NCI-H345 treated with DMSO at 0.1 percent for 48 hours (cell line): ENCODE measurements at regions not wholly inside any gene's neighbourhood (a gene's known extent, or its start where the extent isn't known, plus 50 kb on each side); places are given as distances from the start of the nearest gene placed in this dataset.
"Not testable (repeated sequence)": the region's sequence is repeated elsewhere in the genome, so short reads cannot be mapped to it uniquely, and the experiment has no call there.

Source experiments
- DNase-seq: peaks from one replicate; lab custom pipeline; 2025; ENCODE audit not compliant: unreplicated experiment; lab: John Stamatoyannopoulos, UW

- not testable (repeated sequence) for DNase-seq
Measured at GRCh38 chr22:19660583-19660982, 53.7 kb upstream of the SEPTIN5 start.

- no peak for DNase-seq
Measured at GRCh38 chr22:19661156-19661555, 53.1 kb upstream of the SEPTIN5 start.

GRCh38 chr22:19662049-19662684 lies 52.1 kb upstream of the SEPTIN5 start:
- not testable (repeated sequence) for DNase-seq

- DNase-seq = no peak
Measured at GRCh38 chr22:19663286-19663815, 51.0 kb upstream of the SEPTIN5 start.

GRCh38 chr22:19663821-19664355 lies 50.4 kb upstream of the SEPTIN5 start:
- no peak for DNase-seq

- no peak for DNase-seq
Measured at GRCh38 chr22:19664406-19664805, 49.9 kb upstream of the SEPTIN5 start.
